ENCODE measurements at regions not wholly inside any gene's neighbourhood (a gene's known extent, or its start where the extent isn't known, plus 50 kb on each side); places are given as distances from the start of the nearest gene placed in this dataset.

DNA sequence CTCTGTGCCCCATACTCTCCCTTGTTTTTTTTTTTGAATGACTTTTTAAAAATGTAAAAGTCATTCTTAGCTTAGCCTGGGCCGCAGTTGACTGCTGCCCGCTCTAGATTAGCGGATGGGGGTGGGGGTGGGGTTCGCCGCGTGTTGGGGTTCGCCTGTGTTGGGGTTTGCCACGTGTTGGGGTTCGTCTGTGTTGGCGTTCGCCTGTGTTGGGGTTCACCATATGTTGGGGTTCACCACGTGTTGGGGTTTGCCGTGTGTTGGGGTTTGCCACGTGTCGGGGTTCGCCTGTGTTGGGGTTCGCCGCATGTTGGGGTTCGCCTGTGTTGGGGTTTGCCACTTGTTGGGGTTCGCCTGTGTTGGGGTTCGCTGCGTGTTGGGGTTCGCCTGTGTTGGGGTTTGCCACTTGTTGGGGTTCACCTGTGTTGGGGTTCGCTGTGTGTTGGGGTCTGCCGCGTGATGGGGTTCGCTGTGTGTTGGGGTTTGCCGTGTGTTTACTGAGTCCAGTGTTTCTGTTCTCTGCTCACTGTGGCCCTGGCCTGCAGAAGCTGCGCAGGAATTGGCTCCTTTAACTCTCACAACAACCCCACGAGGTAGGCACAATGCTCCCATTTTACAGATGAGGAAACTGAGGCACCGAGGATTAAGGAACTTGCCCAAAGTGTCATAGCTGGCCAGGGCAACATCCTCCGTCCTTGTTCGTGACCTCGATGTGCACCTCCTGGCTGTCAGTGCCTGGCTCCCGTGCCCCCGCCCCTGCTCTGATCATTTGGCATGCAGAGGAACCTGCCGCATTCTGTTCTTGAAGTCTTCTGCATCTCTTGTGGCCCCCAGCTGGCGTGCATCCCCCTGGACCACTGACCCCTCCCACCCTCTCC, 96.6 kb upstream of the CIBAR2 start:
- Histone ChIP-seq H3K4me3 (ENCODE audit: low read depth in 1 of 2, low read length in 2 of 2) (no peak overlapping the region), H3K9me3 (ENCODE audit: control insufficient read depth in 1 of 2, low read length in 2 of 2) (no peaks in the 10 kb centered on the region), H3K4me1 (ENCODE audit: control insufficient read depth in 1 of 2, insufficient read depth in 2 of 2, low read length in 2 of 2) (peaks cover 17 to 23% of the 10 kb centered on the region in 2 donors), H3K36me3 (ENCODE audit: control insufficient read depth in 1 of 2, insufficient read depth in 2 of 2, low read length in 2 of 2) (no peaks in the 10 kb centered on the region), H3K27ac (ENCODE audit: low read depth, low read length) (no peak overlapping the region), H3K9ac (ENCODE audit: low read depth in 1 of 2, low read length in 2 of 2) (no peak overlapping the region), H3K27me3 (ENCODE audit: control insufficient read depth in 1 of 2, insufficient read depth in 2 of 2, low read length in 2 of 2) (no peaks in the 10 kb centered on the region)

- H3K27me3 ChIP-seq (ENCODE audit: control insufficient read depth in 1 of 2, insufficient read depth in 2 of 2, low read length in 2 of 2) = no peaks in the 10 kb centered on the region
- no peaks in the 10 kb centered on the region for H3K36me3 ChIP-seq (ENCODE audit: control insufficient read depth in 1 of 2, insufficient read depth in 2 of 2, low read length in 2 of 2)
- H3K9me3 ChIP-seq (ENCODE audit: control insufficient read depth in 1 of 2, low read length in 2 of 2) = no peaks in the 10 kb centered on the region
- no peak overlapping the region for H3K4me3 ChIP-seq (ENCODE audit: low read depth in 1 of 2, low read length in 2 of 2)
- H3K27ac ChIP-seq (ENCODE audit: low read depth, low read length) = no peak overlapping the region
- H3K9ac ChIP-seq (ENCODE audit: low read depth in 1 of 2, low read length in 2 of 2) = no peak overlapping the region
- H3K4me1 ChIP-seq (ENCODE audit: control insufficient read depth in 1 of 2, insufficient read depth in 2 of 2, low read length in 2 of 2) = peaks cover 17 to 24% of the 10 kb centered on the region in 2 donors
Measured at GRCh38 chr16:85209526-85210121, 97.4 kb upstream of the CIBAR2 start.

DNA sequence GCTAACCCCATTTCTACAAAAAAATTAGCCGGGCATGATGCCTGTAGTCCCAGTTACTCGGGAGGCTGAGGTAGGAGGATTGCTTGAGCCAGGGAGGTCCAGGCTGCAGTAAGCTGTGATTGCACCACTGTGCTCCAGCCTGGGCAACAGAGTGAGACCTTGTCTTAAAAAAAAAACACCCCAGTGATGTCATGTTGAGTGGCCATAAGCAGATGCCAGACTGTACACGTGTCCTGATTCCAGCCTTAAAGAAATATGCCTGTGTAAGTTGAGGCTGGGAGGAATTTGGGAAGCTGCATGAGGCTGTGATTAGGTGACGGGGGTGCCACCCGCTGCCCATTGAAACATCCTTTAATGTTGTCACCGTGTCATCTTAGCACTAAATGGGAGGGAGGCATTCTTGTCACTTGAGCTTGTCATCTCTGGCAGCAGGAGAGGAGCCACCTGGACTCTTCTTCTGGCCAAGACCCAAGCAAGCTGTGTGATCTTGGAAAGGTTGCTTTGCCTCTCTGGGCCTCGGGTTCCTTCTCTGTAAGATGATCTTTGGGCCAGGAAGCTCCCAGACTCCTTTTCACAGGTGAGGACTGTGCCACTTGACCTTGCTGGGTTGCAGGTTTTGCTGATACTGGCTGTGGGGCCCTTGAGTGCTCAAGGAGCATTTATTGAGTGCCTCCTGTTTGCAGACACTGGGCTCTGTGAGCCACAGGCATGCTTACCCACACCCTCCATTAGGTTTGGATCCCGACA, 98.3 kb upstream of the CIBAR2 start:
- peaks cover 17 to 22% of the 10 kb centered on the region in 2 donors for H3K4me1 ChIP-seq (ENCODE audit: control insufficient read depth in 1 of 2, insufficient read depth in 2 of 2, low read length in 2 of 2)
- H3K9ac ChIP-seq (ENCODE audit: low read depth in 1 of 2, low read length in 2 of 2) = no peak overlapping the region
- no peaks in the 10 kb centered on the region for H3K27me3 ChIP-seq (ENCODE audit: control insufficient read depth in 1 of 2, insufficient read depth in 2 of 2, low read length in 2 of 2)
- H3K36me3 ChIP-seq (ENCODE audit: control insufficient read depth in 1 of 2, insufficient read depth in 2 of 2, low read length in 2 of 2) = no peaks in the 10 kb centered on the region
- no peak overlapping the region for H3K27ac ChIP-seq (ENCODE audit: low read depth, low read length)
- no peaks in the 10 kb centered on the region for H3K9me3 ChIP-seq (ENCODE audit: control insufficient read depth in 1 of 2, low read length in 2 of 2)
- H3K4me3 ChIP-seq (ENCODE audit: low read depth in 1 of 2, low read length in 2 of 2) = no peak overlapping the region

GRCh38 chr16:85211271-85211801, 99.1 kb upstream of the CIBAR2 start:
- H3K27ac ChIP-seq (ENCODE audit: low read depth, low read length) = no peak overlapping the region
- H3K4me3 ChIP-seq (ENCODE audit: low read depth in 1 of 2, low read length in 2 of 2) = no peak overlapping the region
- H3K4me1 ChIP-seq (ENCODE audit: control insufficient read depth in 1 of 2, insufficient read depth in 2 of 2, low read length in 2 of 2) = peaks cover 13 to 14% of the 10 kb centered on the region in 2 donors
- H3K9me3 ChIP-seq (ENCODE audit: control insufficient read depth in 1 of 2, low read length in 2 of 2) = no peaks in the 10 kb centered on the region
- H3K36me3 ChIP-seq (ENCODE audit: control insufficient read depth in 1 of 2, insufficient read depth in 2 of 2, low read length in 2 of 2) = no peaks in the 10 kb centered on the region
- H3K27me3 ChIP-seq (ENCODE audit: control insufficient read depth in 1 of 2, insufficient read depth in 2 of 2, low read length in 2 of 2) = no peaks in the 10 kb centered on the region
- H3K9ac ChIP-seq (ENCODE audit: low read depth in 1 of 2, low read length in 2 of 2) = no peak overlapping the region

- H3K36me3 ChIP-seq (ENCODE audit: control insufficient read depth in 1 of 2, insufficient read depth in 2 of 2, low read length in 2 of 2) = no peaks in the 10 kb centered on the region
- no peak overlapping the region for H3K27ac ChIP-seq (ENCODE audit: low read depth, low read length)
Measured at GRCh38 chr16:85213926-85214675, 101.8 kb upstream of the CIBAR2 start.

DNA sequence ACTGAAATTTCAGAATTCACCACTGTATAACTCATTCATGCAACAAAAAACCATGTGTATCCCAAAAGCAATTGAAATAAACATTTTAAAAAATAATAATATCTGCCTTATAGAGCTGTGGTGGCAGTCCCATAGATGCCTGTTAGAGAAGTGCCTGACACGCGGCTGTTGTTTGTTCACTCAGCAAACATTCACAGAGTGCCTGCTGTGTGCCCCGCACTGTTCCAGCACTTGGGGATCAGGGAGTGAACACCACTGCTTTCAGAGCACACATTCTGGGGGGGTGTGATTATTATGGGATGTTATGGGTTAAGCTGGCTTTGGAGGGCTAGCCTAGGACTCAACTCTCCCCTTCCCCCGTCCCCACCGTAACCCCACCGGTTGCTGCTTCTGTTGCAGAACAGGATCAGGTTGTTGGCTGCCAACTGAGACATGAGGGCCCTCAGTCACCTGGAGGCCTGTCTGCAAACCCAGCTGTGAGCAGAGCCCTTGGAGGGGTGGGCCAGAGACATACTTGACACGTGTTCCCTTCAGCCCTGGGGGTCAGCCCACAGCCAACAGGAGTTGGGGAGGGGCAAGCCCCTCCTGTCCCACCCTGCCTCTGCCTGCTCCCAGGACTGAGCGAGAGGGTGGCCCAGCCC, 103.3 kb upstream of the CIBAR2 start:
- Histone ChIP-seq H3K9me3 (ENCODE audit: control insufficient read depth in 1 of 2, low read length in 2 of 2) (no peaks in the 10 kb centered on the region), H3K9ac (ENCODE audit: low read depth in 1 of 2, low read length in 2 of 2) (no peak overlapping the region), H3K4me1 (ENCODE audit: control insufficient read depth in 1 of 2, insufficient read depth in 2 of 2, low read length in 2 of 2) (peaks cover 11 to 16% of the 10 kb centered on the region in 2 donors), H3K36me3 (ENCODE audit: control insufficient read depth in 1 of 2, insufficient read depth in 2 of 2, low read length in 2 of 2) (no peaks in the 10 kb centered on the region), H3K27ac (ENCODE audit: low read depth, low read length) (no peak overlapping the region), H3K27me3 (ENCODE audit: control insufficient read depth in 1 of 2, insufficient read depth in 2 of 2, low read length in 2 of 2) (no peaks in the 10 kb centered on the region), H3K4me3 (ENCODE audit: low read depth in 1 of 2, low read length in 2 of 2) (no peak overlapping the region)

More at GRCh38 chr16:85213926-85214675, 101.8 kb upstream of the CIBAR2 start:
- Histone ChIP-seq H3K4me1 (ENCODE audit: control insufficient read depth in 1 of 2, insufficient read depth in 2 of 2, low read length in 2 of 2) (peaks cover 8 to 11% of the 10 kb centered on the region in 2 donors), H3K9me3 (ENCODE audit: control insufficient read depth in 1 of 2, low read length in 2 of 2) (no peaks in the 10 kb centered on the region), H3K9ac (ENCODE audit: low read depth in 1 of 2, low read length in 2 of 2) (no peak overlapping the region), H3K27me3 (ENCODE audit: control insufficient read depth in 1 of 2, insufficient read depth in 2 of 2, low read length in 2 of 2) (no peaks in the 10 kb centered on the region), H3K4me3 (ENCODE audit: low read depth in 1 of 2, low read length in 2 of 2) (no peak overlapping the region)

GRCh38 chr16:85216522-85217375, 104.5 kb upstream of the CIBAR2 start:
- Histone ChIP-seq H3K4me3 (ENCODE audit: low read depth in 1 of 2, low read length in 2 of 2) (no peak overlapping the region), H3K9ac (ENCODE audit: low read depth in 1 of 2, low read length in 2 of 2) (no peak overlapping the region)

DNA sequence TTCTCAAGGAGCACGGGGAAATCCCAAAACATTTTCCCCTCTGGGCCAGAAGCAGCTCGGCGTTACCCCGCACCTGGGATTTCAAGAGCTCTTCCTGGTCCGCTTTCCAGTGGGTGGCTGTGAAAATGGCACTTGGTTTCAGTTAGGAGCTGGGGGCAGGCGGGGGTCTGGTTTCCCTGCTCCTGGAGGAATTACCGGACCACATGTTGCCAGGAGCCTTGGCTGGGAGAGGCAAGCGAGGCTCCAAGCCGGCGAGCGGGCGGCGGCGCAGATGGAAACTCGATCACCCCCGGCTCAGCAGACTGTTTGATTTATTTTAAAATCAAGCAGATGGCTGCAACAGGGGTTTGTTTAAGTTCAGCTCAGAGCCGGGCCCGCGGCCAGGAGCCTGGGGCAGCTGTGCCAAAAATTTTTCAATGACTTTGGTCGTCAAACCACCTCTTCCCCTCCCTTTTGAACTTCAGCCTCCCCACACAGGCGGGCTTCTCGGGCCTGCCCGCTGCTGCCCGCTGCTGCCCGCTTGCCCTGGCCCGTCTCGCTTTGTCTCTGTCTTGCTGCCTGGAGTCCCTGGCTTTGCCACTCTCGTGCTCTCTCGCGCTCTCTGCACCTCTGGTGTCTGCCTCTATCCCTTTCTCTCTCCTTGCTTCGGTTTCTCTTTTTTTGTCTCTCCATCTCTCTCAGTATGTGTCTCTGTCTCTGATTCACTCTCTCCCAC, 108.0 kb upstream of the CIBAR2 start:
- Histone ChIP-seq H3K27ac (ENCODE audit: low read depth, low read length) (no peak overlapping the region), H3K9ac (ENCODE audit: low read depth in 1 of 2, low read length in 2 of 2) (peak overlapping the region; percentile 18 to 25), H3K4me1 (ENCODE audit: control insufficient read depth in 1 of 2, insufficient read depth in 2 of 2, low read length in 2 of 2) (peaks cover 0 to 12% of the 10 kb centered on the region in 2 donors)

More at GRCh38 chr16:85216522-85217375, 104.5 kb upstream of the CIBAR2 start:
- no peaks in the 10 kb centered on the region for H3K9me3 ChIP-seq (ENCODE audit: control insufficient read depth in 1 of 2, low read length in 2 of 2)
- H3K27me3 ChIP-seq (ENCODE audit: control insufficient read depth in 1 of 2, insufficient read depth in 2 of 2, low read length in 2 of 2) = no peaks in the 10 kb centered on the region
- no peak overlapping the region for H3K27ac ChIP-seq (ENCODE audit: low read depth, low read length)
- no peaks in the 10 kb centered on the region for H3K36me3 ChIP-seq (ENCODE audit: control insufficient read depth in 1 of 2, insufficient read depth in 2 of 2, low read length in 2 of 2)
- H3K4me1 ChIP-seq (ENCODE audit: control insufficient read depth in 1 of 2, insufficient read depth in 2 of 2, low read length in 2 of 2) = peaks cover 11 to 20% of the 10 kb centered on the region in 2 donors

More for the DNA sequence above, 108.0 kb upstream of the CIBAR2 start:
- Histone ChIP-seq H3K9me3 (ENCODE audit: control insufficient read depth in 1 of 2, low read length in 2 of 2) (no peaks in the 10 kb centered on the region), H3K36me3 (ENCODE audit: control insufficient read depth in 1 of 2, insufficient read depth in 2 of 2, low read length in 2 of 2) (no peaks in the 10 kb centered on the region), H3K27me3 (ENCODE audit: control insufficient read depth in 1 of 2, insufficient read depth in 2 of 2, low read length in 2 of 2) (no peaks in the 10 kb centered on the region), H3K4me3 (ENCODE audit: low read depth in 1 of 2, low read length in 2 of 2) (peak overlapping the region; percentile 21 to 35)

Data from duodenal mucosa (tissue), 2 donors.